Panc1 (cell line): ENCODE measurements at regions not wholly inside any gene's neighbourhood (a gene's known extent, or its start where the extent isn't known, plus 50 kb on each side); places are given as distances from the start of the nearest gene placed in this dataset.

ENCODE experiments used
- ATAC-seq: fragments of 200-7000 bp; cut with Tn5 transposase; 2 replicates; pipeline ENCODE4 v1.9.1; 2020; ENCODE audit warnings: mild to moderate bottlenecking, moderate library complexity
- BruUV-seq: library from RNA; stranded (reverse); fragments of 400-500 nt; replicated peaks from 2 replicates; lab custom pipeline; 2021; lab: Mats Ljungman, UMichigan
- CTCF ChIA-PET: fragments of 300-600 bp; sonication (Branson Sonifier 250); formaldehyde crosslinking; loops from one replicate; lab custom pipeline; 2022; ENCODE audit warnings: antibody characterized with exemption; lab: Charles Lee
- POLR2A ChIA-PET: fragments of 300-600 bp; sonication (Branson Sonifier 250); formaldehyde crosslinking; loops from one replicate; lab custom pipeline; 2022; ENCODE audit warnings: antibody characterized with exemption; lab: Charles Lee
- DNase-seq: peaks from one replicate; pipeline ENCODE4 v3.0.0-alpha.2; 2010; ENCODE audit warnings: low read depth, low spot score
- H3K27ac ChIP-seq: 2 replicates; pipeline ENCODE4 v1.5.1; 2011; ENCODE audit warnings: mild to moderate bottlenecking, low read length, inconsistent platforms
- H3K27me3 ChIP-seq: fragments of 200-500 bp; sonication (Bioruptor generic); 2 replicates; pipeline ENCODE4 v1.6.0; 2014; ENCODE audit warnings: low read length, inconsistent platforms; ENCODE audit not compliant: control insufficient read depth, insufficient read depth
- H3K36me3 ChIP-seq: fragments of 200-500 bp; sonication (Bioruptor generic); 2 replicates; pipeline ENCODE4 v1.5.1; 2014; ENCODE audit warnings: inconsistent platforms, mild to moderate bottlenecking, low read length, moderate library complexity; ENCODE audit not compliant: control insufficient read depth, insufficient read depth
- H3K4me1 ChIP-seq: 2 replicates; pipeline ENCODE4 v1.5.1; 2011; ENCODE audit warnings: inconsistent platforms, mild to moderate bottlenecking, low read length, moderate library complexity; ENCODE audit not compliant: control insufficient read depth, insufficient read depth
- H3K4me3 ChIP-seq, 2 experiments: 2 replicates each; pipeline ENCODE4 v1.5.1; 2011 to 2012; ENCODE audit warnings: low read depth in 2 of 2, low read length in 2 of 2, mild to moderate bottlenecking in 2 of 2, inconsistent platforms in 1 of 2, moderate library complexity in 1 of 2
- H3K9me3 ChIP-seq: fragments of 200-500 bp; sonication (Bioruptor generic); 2 replicates; pipeline ENCODE4 v1.5.1; 2014; ENCODE audit warnings: low read depth, mild to moderate bottlenecking, inconsistent platforms, low read length, moderate library complexity; ENCODE audit not compliant: control insufficient read depth, insufficient read depth
- POLR2AphosphoS5 ChIP-seq: IDR thresholded peaks from 2 replicates; pipeline ENCODE4 v1.6.1; 2012; ENCODE audit warnings: mild to moderate bottlenecking, low read depth, low read length, moderate library complexity
- SIN3A ChIP-seq: IDR thresholded peaks from 2 replicates; pipeline ENCODE4 v1.6.1; 2012; ENCODE audit warnings: low read depth, mild to moderate bottlenecking, low read length, moderate library complexity, borderline replicate concordance; ENCODE audit not compliant: insufficient read depth
- TCF7L2 ChIP-seq: IDR thresholded peaks from 2 replicates; pipeline ENCODE4 v1.6.1; 2011; ENCODE audit warnings: mild to moderate bottlenecking, low read depth, low read length, inconsistent platforms
- in situ Hi-C: cut with HindIII; loops from 2 replicates; pipeline ENCODE4 v1.10.0; 2016; ENCODE audit warnings: low sequenced_read_pairs, low pct_unique_long_range_greater_than_20kb
- intact Hi-C: fragments of 100-400 bp; cut with micrococcal nuclease; formaldehyde crosslinking; loops from one replicate; pipeline ENCODE4 v1.10.0; 2022; ENCODE audit not compliant: unreplicated experiment
- TF ChIP-seq, protein P1 (sequence below), 2 experiments: IDR thresholded peaks; 2 replicates each; pipeline ENCODE4 v1.6.1; 2011 to 2012; ENCODE audit warnings: low read depth in 2 of 2, control low read depth in 1 of 2, low read length in 1 of 2, mild to moderate bottlenecking in 1 of 2, moderate library complexity in 1 of 2; ENCODE audit not compliant: insufficient read depth in 1 of 2
- TF ChIP-seq, protein P2 (sequence below): fragments of 450-650 bp; IDR thresholded peaks from 2 replicates; pipeline ENCODE4 v1.5.1; 2017; ENCODE audit warnings: mild to moderate bottlenecking

GRCh38 chr2:203612246-203612645 is 77.1 kb upstream of the RAPH1 start:
- CTCF ChIA-PET = no interaction called here
- no peak for ATAC-seq

DNA sequence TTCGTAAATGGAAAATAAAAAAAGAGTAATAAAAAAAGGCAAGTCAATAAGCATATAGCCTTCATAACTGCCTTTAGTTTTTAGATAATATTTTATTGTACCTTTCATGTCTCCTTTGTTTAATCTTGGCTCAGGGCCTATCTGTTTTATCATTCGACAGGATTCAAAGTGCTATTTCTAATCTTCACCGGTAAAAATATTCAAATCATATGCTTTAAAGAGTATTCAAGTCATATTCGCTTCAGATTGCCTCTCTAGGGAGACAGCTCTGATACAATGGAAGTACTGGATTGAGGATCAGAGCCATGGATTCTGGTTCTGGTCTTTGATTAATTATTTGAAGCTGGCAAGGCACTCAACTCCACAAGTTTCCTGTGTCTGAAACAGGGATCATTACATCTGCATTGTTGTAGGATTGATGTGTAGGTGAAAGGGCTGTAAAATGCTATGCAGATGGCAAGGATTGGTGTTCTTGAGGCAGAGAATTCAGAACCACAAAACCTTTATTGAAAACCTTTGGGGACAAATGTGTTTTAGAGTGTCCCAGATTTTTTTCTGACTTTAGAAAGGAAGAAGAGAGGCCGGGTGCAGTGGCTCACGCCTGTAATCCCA is 84.3 kb upstream of the RAPH1 start:
- POLR2A ChIA-PET = no interaction called here
- Histone ChIP-seq H3K27me3 (no peaks in the 10 kb centered on the region), H3K27ac (no peak overlapping the region), H3K9me3 (no peaks in the 10 kb centered on the region), H3K4me3 (no peak overlapping the region), H3K4me1 (no peaks in the 10 kb centered on the region), H3K36me3 (no peaks in the 10 kb centered on the region)
- CTCF ChIA-PET = no interaction called here
- no peak for ATAC-seq
- TF ChIP-seq, protein P1, sequence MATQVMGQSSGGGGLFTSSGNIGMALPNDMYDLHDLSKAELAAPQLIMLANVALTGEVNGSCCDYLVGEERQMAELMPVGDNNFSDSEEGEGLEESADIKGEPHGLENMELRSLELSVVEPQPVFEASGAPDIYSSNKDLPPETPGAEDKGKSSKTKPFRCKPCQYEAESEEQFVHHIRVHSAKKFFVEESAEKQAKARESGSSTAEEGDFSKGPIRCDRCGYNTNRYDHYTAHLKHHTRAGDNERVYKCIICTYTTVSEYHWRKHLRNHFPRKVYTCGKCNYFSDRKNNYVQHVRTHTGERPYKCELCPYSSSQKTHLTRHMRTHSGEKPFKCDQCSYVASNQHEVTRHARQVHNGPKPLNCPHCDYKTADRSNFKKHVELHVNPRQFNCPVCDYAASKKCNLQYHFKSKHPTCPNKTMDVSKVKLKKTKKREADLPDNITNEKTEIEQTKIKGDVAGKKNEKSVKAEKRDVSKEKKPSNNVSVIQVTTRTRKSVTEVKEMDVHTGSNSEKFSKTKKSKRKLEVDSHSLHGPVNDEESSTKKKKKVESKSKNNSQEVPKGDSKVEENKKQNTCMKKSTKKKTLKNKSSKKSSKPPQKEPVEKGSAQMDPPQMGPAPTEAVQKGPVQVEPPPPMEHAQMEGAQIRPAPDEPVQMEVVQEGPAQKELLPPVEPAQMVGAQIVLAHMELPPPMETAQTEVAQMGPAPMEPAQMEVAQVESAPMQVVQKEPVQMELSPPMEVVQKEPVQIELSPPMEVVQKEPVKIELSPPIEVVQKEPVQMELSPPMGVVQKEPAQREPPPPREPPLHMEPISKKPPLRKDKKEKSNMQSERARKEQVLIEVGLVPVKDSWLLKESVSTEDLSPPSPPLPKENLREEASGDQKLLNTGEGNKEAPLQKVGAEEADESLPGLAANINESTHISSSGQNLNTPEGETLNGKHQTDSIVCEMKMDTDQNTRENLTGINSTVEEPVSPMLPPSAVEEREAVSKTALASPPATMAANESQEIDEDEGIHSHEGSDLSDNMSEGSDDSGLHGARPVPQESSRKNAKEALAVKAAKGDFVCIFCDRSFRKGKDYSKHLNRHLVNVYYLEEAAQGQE (IDR thresholded peaks at IDR 0.05; ENCODE audit: insufficient read depth in 1 of 2, low read depth in 2 of 2, low read length in 1 of 2) = no peak
- TF ChIP-seq POLR2AphosphoS5 (no peak), TCF7L2 (no peak), SIN3A (no peak)
- TF ChIP-seq, protein P2, sequence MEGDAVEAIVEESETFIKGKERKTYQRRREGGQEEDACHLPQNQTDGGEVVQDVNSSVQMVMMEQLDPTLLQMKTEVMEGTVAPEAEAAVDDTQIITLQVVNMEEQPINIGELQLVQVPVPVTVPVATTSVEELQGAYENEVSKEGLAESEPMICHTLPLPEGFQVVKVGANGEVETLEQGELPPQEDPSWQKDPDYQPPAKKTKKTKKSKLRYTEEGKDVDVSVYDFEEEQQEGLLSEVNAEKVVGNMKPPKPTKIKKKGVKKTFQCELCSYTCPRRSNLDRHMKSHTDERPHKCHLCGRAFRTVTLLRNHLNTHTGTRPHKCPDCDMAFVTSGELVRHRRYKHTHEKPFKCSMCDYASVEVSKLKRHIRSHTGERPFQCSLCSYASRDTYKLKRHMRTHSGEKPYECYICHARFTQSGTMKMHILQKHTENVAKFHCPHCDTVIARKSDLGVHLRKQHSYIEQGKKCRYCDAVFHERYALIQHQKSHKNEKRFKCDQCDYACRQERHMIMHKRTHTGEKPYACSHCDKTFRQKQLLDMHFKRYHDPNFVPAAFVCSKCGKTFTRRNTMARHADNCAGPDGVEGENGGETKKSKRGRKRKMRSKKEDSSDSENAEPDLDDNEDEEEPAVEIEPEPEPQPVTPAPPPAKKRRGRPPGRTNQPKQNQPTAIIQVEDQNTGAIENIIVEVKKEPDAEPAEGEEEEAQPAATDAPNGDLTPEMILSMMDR = no peak
- no TSS peak for BruUV-seq
- intact Hi-C loops (no loop called here), in situ Hi-C loops (no loop called here)
- no peak for DNase-seq

More at GRCh38 chr2:203612246-203612645, 77.1 kb upstream of the RAPH1 start:
- TF ChIP-seq, protein P1 (IDR thresholded peaks at IDR 0.05; ENCODE audit: insufficient read depth in 1 of 2, low read depth in 2 of 2, low read length in 1 of 2) = no peak
- TF ChIP-seq POLR2AphosphoS5 = no peak
- TF ChIP-seq SIN3A = no peak
- no peak for TF ChIP-seq TCF7L2
- TF ChIP-seq, protein P2 = no peak
- no peaks in the 10 kb centered on the region for H3K36me3 ChIP-seq
- no peaks in the 10 kb centered on the region for H3K27me3 ChIP-seq
- in situ Hi-C loops (no loop called here), intact Hi-C loops (no loop called here)
- H3K4me3 ChIP-seq = no peak overlapping the region
- no peaks in the 10 kb centered on the region for H3K9me3 ChIP-seq
- no TSS peak for BruUV-seq
- H3K4me1 ChIP-seq = no peaks in the 10 kb centered on the region
- no peak overlapping the region for H3K27ac ChIP-seq
- no peak for DNase-seq
- POLR2A ChIA-PET = no interaction called here
